ENCODE measurements at regions not wholly inside any gene's neighbourhood (a gene's known extent, or its start where the extent isn't known, plus 50 kb on each side); places are given as distances from the start of the nearest gene placed in this dataset.
"Not testable (repeated sequence)": the region's sequence is repeated elsewhere in the genome, so short reads cannot be mapped to it uniquely, and the experiment has no call there.

- not testable (repeated sequence) for DNase-seq
Measured at GRCh38 chr10:91005276-91005675, 84.4 kb upstream of the ANKRD1 start.

- peak; percentile 26 for DNase-seq
Measured at GRCh38 chr10:91006001-91006751, 85.3 kb upstream of the ANKRD1 start.

- DNase-seq: no peak
Measured at GRCh38 chr10:91006752-91007346, 86.0 kb upstream of the ANKRD1 start.

- DNase-seq: no peak
Measured at GRCh38 chr10:91007655-91008054, 86.8 kb upstream of the ANKRD1 start.

- no peak for DNase-seq
Measured at GRCh38 chr10:91009121-91009520, 88.2 kb upstream of the ANKRD1 start.

- DNase-seq: no peak
Measured at GRCh38 chr10:91010952-91011351, 90.1 kb upstream of the ANKRD1 start.

GRCh38 chr10:91012502-91012901 is 91.6 kb upstream of the ANKRD1 start:
- DNase-seq: no peak

GRCh38 chr10:91013985-91014384 is 93.1 kb upstream of the ANKRD1 start:
- no peak for DNase-seq

- no peak for DNase-seq
Measured at GRCh38 chr10:91017198-91017597, 96.3 kb upstream of the ANKRD1 start.

GRCh38 chr10:91021901-91022300 is 101.0 kb upstream of the ANKRD1 start:
- DNase-seq: no peak

GRCh38 chr10:91022390-91022789 is 101.5 kb upstream of the ANKRD1 start:
- DNase-seq: no peak

GRCh38 chr10:91022924-91023699 is 102.2 kb upstream of the ANKRD1 start:
- no peak for DNase-seq

- DNase-seq: no peak
Measured at GRCh38 chr10:91023700-91024398, 103.0 kb upstream of the ANKRD1 start.

GRCh38 chr10:91024541-91024940 is 103.7 kb upstream of the ANKRD1 start:
- no peak for DNase-seq

GRCh38 chr10:91032611-91033206 is 111.8 kb upstream of the ANKRD1 start:
- no peak for DNase-seq

GRCh38 chr10:91033324-91033950 is 112.5 kb upstream of the ANKRD1 start:
- DNase-seq: no peak

- no peak for DNase-seq
Measured at GRCh38 chr10:91034042-91034441, 113.2 kb upstream of the ANKRD1 start.

- DNase-seq: no peak
Measured at GRCh38 chr10:91034494-91035159, 113.7 kb upstream of the ANKRD1 start.

GRCh38 chr10:91035650-91036292 is 114.9 kb upstream of the ANKRD1 start:
- no peak for DNase-seq

GRCh38 chr10:91036807-91037411 is 116.0 kb upstream of the ANKRD1 start:
- no peak for DNase-seq

GRCh38 chr10:91038971-91039370 is 118.1 kb upstream of the ANKRD1 start:
- DNase-seq: no peak
